SKM-1 (cell line): ENCODE measurements at regions not wholly inside any gene's neighbourhood (a gene's known extent, or its start where the extent isn't known, plus 50 kb on each side); places are given as distances from the start of the nearest gene placed in this dataset.

Source experiments
- DNase-seq: peaks from one replicate; lab custom pipeline; 2025; ENCODE audit not compliant: unreplicated experiment; lab: John Stamatoyannopoulos, UW

- no peak for DNase-seq
Measured at GRCh38 chr10:83647526-83647925, 491.8 kb upstream of the GHITM start.

- no peak for DNase-seq
Measured at GRCh38 chr10:83648201-83648600, 491.1 kb upstream of the GHITM start.

GRCh38 chr10:83649471-83649870, 489.8 kb upstream of the GHITM start:
- DNase-seq = no peak

- DNase-seq = no peak
Measured at GRCh38 chr10:83654689-83655088, 484.6 kb upstream of the GHITM start.

GRCh38 chr10:83656924-83657323, 482.4 kb upstream of the GHITM start:
- DNase-seq = no peak

- DNase-seq = no peak
Measured at GRCh38 chr10:83657487-83657886, 481.8 kb upstream of the GHITM start.

- DNase-seq = no peak
Measured at GRCh38 chr10:83663918-83664317, 475.4 kb upstream of the GHITM start.

GRCh38 chr10:83666762-83667161, 472.5 kb upstream of the GHITM start:
- no peak for DNase-seq

- DNase-seq = no peak
Measured at GRCh38 chr10:83667594-83667993, 471.7 kb upstream of the GHITM start.

GRCh38 chr10:83673316-83673715, 466.0 kb upstream of the GHITM start:
- DNase-seq = no peak

GRCh38 chr10:83677795-83678194, 461.5 kb upstream of the GHITM start:
- DNase-seq = no peak

GRCh38 chr10:83678850-83679249, 460.5 kb upstream of the GHITM start:
- DNase-seq = no peak

GRCh38 chr10:83680470-83680891, 458.8 kb upstream of the GHITM start:
- DNase-seq = no peak

GRCh38 chr10:83682414-83682813, 456.9 kb upstream of the GHITM start:
- no peak for DNase-seq

- no peak for DNase-seq
Measured at GRCh38 chr10:83685458-83685857, 453.9 kb upstream of the GHITM start.

- no peak for DNase-seq
Measured at GRCh38 chr10:83691791-83692596, 447.3 kb upstream of the GHITM start.

- no peak for DNase-seq
Measured at GRCh38 chr10:83698899-83699298, 440.4 kb upstream of the GHITM start.

GRCh38 chr10:83701799-83702198, 437.5 kb upstream of the GHITM start:
- DNase-seq = no peak

- no peak for DNase-seq
Measured at GRCh38 chr10:83702731-83703130, 436.6 kb upstream of the GHITM start.

- no peak for DNase-seq
Measured at GRCh38 chr10:83706120-83706519, 433.2 kb upstream of the GHITM start.

GRCh38 chr10:83706952-83707582, 432.2 kb upstream of the GHITM start:
- no peak for DNase-seq

- DNase-seq = no peak
Measured at GRCh38 chr10:83713423-83713822, 425.9 kb upstream of the GHITM start.

GRCh38 chr10:83723080-83723479, 416.2 kb upstream of the GHITM start:
- no peak for DNase-seq
